TTC549 (cell line): ENCODE measurements at regions not wholly inside any gene's neighbourhood (a gene's known extent, or its start where the extent isn't known, plus 50 kb on each side); places are given as distances from the start of the nearest gene placed in this dataset.

Experiments used
- FAIRE-seq: peaks from 2 replicates; lab custom pipeline; 2012; peaks lifted over from hg19 to GRCh38; lab: Jason Lieb, UNC

DNA sequence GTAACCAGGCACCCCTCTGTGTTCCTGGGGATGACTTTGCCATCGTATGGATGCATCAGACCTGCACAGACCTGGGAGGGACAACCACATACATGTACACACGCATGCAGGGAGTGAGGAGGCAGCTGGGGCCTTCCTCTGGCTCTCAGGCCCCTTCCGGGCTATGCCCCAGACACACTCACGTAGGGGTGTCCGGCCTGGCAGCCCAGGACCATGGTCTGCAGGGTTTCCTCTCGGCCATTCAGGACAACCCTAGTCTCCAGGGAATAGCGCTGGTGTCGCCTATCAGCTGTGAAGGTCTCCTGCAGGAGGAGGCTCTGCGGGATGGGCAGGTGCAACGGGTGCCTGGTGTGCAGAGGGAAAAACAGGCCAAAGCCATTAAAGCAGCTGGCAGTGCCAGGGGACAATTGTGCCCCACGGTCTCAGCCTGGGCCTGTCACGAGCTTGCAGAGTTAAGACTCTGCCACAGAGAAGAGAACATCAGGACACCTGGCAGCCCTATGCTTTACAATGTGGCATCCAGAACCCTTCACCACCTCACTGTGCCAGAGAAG lies 101.4 kb downstream of the RMI2 start:
- no peak for FAIRE-seq

DNA sequence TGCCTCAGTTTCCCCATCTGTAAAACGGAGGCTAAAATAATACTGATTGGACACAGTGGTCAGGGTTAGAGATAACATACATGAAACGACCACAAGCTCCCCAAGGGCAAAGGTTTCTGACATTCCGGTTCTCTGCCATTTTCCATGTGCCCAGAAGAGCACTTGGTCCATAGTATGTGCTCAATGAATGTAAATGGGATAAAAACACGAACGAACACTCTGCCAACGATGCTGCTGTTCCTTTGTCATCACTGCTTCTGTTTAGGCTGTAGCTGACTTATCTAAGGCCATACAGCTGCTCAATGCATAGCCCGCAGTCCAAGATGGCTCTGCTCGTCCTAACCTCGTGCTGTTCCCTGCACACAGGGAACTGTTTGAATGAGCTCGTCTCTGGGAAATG lies 102.0 kb downstream of the RMI2 start:
- FAIRE-seq: no peak

DNA sequence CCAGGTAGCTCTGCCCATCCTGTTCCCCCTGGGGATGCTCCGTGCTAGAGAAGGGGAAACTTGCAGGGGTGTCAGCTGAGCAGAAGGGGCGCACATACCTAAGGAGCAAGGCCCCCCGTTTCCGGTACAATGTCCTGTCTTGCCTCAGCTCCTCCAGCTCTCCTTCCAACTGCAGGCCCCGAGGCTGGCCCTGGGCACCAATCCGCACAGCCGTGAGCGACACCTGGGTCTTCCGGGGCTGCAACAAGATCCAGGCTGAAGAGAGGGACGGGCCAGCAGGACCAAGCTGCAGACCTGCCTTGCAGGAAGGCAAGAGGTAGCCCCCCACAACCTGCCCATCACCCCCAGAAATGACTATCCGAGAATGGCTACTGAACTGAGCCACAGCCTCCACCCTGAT lies 102.6 kb downstream of the RMI2 start:
- no peak for FAIRE-seq

DNA sequence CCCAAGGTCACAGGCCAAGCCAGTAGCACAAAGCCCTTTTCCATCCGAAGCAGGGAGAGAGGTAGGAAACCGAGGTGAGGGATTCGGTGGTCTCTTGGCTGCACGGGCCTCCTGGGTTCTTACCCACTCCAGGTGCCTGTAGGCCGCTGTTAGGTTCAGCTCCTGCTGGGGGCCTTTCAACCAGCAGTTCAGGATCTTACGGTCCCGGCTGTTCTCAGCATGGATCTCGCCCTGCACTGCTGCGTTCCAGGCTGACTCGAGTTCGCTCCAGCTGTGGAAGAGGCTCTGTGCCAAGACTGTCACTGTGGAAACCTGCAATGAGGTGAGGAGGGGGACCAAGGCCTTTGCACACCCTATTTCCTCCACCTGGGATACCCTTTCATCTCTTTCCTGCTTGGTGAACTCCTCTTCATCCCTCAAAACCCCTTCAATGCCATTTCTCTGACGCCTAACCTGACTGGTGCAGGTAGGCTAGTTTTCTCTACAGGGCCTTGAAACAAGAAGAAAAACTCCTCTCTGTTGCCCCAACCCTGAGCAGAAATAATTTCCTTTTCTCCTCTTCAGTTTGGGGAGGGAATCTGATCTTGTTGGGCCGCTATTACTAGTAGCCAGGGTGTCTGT lies 103.6 kb downstream of the RMI2 start:
- no peak for FAIRE-seq

DNA sequence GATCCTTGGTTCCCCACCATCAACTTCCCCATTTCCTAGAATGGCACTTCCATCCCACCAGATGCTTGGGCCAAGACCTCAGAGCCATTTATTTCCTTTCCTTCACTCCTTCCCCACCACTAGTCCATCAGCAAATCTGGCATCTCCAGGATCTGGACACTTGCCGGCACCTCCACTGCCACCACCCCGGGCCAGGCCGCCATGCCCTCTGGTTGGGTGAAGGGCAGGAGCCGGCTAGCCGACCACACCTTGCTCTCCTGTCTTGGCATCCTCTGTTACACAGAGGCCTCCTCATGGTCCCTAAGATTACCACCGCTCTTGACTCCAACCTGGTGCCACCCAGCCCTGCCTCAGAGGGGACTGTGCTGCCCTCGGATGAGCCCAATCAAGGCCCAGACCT lies 104.5 kb downstream of the RMI2 start:
- FAIRE-seq: no peak

DNA sequence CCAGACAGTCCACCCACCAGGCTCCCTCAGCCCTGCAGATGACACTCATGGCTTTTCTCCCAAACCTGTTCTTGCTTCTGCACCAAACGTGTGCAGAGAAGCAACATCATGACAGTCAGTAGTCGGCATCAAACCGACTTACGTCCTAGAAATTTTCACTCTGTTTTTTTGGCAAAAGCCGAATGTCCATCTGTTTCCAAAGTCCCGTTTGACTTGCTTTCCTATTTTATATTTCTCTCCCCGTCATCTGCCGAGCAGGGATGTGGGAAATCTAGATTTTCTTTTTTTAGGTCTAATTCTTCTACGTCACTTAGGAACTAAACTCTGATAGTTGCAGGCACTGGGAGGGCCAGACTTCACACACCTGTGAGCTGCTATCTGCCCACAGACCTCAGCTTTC lies 104.9 kb downstream of the RMI2 start:
- FAIRE-seq: no peak

DNA sequence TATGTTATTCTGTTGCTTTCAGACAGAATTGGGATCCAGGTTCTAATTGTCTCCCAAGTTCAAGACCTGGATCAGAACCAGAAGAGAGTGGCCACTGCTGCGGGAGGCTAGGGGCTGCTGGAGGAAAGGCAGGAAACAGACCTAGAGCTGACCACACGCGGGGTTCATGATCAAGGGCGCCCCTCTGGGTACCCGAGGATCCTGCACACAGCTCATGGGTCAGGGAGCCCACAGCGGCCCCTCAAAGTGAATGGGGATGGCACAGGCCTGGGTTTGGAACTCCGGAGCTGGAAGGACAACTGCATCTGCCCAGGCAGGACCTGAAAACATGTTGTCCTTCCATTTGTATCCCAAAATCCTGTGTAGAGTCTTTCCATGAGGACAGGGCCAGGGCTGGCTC lies 107.0 kb downstream of the RMI2 start:
- no peak for FAIRE-seq

DNA sequence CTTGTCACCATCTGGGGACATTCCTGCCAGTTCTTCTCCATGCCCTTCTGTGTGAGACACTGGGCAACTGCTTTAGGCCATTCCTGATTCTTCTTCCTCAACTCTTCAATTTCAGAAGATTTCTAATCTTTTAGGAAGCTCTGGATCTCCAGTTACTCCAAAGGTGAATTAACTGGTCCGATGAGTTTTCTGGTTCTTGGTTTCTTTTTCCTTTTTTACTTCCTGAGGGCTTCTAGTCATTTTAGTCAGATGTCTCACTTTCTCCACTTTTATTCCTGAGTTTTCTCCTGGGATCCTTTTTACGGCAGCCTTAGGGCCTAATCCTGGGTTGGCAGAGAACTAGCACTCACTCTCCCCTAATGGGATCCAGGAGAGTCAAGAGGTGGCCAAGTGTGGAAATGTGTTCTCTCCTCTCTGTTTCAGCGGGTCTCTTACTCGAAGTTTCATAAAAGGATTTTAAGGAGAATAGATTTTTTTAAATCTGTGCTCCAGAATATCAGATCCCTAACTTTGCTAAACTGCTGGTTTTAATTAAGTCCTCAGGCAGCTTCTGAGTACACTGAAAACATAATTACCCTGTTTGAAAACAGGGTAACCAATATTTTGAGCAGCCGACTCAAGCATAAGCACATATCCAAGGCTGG lies 107.6 kb downstream of the RMI2 start:
- no peak for FAIRE-seq

DNA sequence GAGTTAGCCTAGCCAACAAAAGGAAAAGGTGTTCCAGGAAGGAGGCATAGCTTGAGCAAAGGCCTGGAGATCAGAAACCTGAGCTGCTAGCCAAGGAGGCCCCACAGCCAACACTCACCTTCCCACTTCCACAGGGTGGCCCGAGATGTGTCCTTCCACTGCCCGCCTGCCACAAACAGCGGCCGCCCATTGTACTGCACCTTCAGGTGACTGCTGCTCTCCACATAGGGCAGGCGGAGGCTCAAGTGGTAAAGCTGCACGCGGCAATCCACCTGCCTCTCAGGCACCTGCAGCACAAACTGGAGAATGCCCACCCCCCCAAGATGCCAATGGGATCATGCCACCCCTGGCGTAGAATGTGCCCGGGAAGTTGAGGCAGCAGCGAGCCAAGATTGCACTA lies 111.5 kb downstream of the RMI2 start:
- no peak for FAIRE-seq

DNA sequence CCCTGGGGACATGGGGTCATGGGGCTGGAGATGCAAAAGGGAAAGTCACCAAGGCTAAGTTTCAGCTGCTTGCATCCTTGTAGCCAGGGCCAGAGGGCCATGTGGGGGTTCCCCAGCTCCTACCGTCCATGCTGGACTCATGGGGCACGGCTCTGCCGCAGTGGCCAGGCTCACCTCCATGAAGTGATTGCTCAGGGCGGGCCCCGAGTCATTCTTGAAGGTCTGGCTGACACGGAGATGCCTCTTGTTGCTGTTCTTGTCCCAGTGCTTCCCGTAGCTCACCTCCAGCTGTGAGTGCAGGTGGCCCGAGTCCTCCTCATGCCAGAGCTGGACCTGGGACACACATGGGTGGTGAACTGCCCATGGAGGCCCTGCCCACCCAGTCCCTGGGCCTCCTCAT lies 114.5 kb downstream of the RMI2 start:
- no peak for FAIRE-seq

DNA sequence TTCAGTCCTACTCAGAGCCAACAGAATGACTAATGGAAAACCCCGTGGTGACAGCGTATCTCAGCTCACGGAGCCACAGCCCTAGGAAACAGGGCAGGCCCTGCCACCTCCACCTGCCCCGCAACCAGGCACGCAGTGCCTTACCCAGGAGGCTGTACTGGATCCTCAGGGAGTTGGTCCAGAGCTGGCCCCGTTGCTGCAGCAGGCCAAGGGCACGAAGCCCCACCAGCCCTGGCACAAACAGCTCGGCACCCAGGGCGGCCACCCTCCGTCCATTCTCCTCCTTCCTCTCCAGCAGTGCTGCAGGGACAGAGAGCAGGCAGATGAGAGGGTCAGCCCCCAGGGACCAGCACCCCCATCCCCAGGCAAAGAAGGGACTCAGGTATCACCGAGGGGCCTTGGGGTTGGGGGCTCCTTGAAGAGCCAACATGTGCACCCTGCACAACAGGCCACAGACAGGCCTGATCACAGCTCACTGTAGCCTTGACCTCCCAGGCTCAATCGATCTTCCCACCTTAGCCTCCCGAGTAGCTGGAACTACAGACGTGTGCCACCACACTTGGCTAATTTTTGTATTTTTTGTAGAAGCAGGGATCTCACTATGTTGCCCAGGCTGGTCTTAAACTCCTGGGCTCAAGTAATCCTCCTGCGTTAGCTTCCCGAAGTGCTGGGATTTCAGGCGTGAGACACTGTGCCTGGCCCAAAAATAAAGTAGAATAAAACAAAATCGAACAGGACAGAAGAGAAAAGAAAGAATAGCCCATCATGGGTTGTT lies 115.7 kb downstream of the RMI2 start:
- FAIRE-seq: no peak

DNA sequence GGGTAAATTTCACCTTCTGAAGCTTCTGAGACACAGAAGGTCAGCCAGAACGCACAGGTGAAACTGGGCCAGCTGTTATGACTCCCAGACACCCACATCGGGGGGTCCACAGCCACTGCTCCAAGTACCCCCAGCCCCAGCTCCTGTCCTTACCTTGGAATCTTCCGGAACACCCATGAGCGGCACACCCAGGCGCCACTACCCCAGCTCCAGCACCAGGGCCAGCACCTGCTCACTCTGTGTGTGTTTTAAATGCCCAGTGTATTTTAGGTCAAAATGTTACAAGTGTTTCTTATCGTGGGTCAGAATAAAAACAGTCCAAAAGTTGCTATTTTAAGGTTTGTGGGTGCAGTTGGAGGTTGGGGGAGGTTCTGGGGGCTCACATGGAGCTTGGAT lies 116.3 kb downstream of the RMI2 start:
- no peak for FAIRE-seq

DNA sequence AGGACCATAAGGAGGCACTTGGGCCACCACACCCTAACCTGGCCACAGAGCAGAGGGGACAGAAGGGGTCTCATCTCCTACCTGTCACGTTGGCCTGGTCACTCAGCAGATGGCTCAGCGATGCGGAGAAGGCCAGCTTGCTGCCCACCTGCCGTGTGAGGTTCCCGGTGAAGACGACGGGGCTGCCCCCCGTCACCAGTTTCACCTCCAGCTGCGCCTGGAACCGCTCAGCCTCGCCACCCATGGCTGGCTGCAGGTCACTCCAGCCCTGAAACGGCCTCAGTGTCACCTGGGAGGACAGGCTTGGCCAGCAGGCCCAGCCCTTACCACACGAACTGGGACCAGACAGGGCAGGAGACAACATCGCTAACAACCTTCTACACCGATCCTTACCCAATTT lies 116.8 kb downstream of the RMI2 start:
- FAIRE-seq: no peak

DNA sequence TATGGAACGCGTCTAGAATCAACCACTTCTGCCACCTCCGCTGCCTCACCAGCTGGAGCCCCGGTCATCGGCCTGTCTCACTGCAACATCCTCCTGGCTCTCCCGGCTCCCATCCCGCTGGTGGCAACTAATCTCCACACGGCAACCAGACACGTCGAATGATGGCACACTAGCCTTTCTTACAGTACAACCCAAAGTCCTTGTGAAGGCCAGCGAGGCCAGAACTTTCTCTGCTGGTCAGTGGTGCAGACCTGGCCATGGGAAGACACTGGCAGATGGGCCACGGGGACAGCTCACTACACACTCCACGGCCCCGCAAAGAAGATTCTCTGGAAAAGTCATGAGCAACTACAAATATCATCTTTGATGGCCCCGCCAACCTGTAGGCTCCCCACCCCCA lies 117.6 kb downstream of the RMI2 start:
- FAIRE-seq: no peak

DNA sequence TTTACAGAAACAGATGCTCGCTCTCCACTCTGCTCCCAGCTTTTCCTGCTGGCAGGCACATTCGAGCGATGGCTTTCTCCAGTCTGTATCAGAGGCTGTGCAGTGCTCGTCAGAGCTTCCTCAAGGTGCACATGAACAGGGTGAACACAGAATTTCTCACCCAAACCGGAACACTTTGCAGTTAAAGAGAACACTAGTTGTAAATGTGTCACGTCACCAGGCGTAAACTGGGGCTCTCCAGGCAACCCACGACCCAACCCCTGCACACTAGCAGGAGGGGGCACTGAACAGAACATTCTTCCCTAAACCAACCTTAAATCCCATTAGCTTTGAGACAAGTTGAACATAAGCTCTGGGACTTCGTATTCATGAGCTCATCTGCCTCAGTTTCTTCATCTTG lies 119.0 kb downstream of the RMI2 start:
- no peak for FAIRE-seq

DNA sequence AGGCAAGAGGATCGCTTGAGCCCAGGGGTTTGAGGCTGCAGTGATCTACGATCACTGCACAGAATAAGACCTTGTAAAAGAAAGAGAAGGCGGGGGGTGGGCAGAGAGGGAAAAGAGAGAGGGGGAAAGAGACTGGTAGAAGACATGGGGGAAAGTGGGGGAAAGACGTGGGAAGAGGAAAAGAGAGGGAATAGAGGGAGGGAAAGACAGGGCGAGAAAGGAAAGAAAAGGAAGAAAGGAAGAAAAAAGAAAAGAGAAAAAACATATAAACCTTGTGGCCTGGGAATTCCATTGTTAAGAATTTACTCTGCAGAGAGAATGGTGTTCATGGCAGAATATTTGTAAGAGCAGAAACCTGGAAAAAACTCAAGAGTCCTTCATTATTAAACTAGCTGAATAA lies 120.4 kb downstream of the RMI2 start:
- no peak for FAIRE-seq

DNA sequence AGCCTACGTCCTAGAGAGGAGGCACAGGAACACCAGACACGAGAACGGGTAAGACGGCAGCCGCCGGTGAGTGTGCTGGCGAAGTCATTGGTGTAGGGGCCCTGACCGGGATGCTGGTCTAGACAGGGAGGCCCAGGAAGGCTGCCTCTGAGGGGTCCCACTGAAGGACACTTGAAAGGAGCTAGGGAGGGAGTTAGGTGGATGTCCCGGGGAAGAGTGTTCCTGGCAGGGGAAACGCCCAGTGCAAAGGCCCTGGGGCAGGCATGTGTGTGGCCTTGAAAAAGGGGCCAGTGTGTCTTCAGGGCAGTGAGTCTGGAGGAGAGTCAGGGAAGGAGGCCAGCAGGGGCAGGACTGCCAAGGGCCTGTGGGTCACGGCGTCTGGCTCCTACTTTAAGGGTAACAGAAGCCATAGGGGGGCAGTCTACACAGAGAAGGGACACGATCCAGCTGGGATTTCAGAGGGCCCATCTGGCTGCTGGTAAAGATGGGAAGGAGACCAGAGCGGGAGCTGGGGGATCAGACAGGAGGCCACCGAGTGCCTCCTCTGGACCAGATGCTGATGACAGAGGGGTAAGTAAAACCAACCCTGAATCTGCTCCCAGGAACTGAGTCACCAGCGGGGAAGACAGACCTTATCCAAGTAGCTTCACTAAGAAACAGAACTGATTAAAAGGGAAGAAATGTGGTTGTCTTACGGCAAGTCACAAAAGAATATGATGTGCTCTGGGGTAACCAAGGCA lies 115.9 kb downstream of the LITAF start:
- no peak for FAIRE-seq

DNA sequence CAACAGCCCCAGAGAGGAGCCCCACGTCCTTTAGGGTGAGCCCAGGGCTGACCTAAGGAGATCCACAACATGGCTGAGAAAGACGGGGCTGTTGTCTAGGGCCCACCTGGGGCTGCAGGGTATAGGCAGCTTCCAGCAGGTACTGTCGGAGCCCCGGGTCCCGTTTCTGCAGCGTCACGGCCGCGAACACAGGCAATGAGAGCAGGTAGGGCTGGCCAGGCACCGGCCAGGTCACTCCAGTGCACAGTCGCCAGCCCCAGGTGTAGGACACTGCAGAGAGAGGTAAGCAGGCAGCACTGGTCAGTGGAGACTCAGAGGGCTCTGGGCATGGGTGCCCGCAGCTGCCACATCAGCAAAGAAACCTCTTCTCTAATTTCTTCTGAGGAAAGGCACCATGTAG lies 115.2 kb downstream of the LITAF start:
- no peak for FAIRE-seq

DNA sequence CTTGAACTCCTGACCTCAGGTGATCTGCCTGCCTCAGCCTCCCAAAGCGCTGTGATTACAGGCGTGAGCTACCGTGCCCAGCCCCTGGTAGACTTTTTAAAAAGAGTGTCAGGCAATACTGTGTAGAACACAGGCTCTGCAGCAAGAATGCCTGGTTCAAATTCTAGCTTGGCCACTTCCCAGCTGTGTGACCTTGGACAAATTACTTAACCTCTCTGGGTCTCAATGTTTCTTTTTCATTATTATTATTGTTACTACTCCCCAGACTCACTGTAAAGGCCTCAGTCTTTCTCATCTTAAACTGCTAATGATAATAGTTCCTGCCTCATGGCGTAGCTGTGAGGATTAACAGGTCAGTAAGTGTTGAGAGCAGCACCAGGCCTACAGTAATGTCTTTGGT lies 114.3 kb downstream of the LITAF start:
- no peak for FAIRE-seq

DNA sequence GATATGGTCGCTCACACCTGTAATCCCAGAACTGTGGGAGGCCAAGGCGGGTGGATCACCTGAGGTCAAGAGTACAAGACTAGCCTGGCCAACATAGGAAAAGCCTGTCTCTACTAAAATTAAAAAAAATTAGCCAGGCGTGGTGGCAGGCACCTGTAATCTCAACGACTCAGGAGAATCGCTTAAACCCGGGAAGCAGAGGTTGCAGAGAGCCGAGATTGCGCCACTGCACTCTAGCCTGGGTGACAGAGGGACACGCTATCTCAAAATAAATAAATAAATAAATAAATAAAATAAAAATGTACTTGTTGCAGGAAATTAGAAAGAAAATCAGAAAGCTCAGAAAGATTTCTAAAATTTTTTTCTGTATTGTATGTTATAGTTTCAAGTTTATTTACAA lies 113.9 kb downstream of the LITAF start:
- FAIRE-seq: no peak

DNA sequence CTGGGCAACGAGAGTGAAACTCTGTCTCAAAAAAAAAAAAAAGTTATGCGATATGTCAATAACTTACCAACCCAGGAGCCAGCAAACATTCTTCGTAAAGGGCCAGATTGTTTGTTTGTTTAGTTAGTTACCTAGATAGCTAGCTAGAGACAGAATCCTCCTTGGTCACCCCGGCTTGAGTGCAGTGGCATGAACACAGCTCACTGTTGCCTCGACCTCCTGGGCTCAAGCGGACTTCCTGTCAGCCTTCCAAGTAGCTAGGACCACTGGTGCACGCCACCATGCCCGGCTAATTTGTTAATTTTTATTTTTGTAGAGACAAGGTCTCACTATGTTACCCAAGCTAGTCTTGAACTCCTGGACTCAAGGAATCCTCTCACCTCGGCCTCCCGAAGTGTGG lies 113.0 kb downstream of the LITAF start:
- FAIRE-seq: no peak

DNA sequence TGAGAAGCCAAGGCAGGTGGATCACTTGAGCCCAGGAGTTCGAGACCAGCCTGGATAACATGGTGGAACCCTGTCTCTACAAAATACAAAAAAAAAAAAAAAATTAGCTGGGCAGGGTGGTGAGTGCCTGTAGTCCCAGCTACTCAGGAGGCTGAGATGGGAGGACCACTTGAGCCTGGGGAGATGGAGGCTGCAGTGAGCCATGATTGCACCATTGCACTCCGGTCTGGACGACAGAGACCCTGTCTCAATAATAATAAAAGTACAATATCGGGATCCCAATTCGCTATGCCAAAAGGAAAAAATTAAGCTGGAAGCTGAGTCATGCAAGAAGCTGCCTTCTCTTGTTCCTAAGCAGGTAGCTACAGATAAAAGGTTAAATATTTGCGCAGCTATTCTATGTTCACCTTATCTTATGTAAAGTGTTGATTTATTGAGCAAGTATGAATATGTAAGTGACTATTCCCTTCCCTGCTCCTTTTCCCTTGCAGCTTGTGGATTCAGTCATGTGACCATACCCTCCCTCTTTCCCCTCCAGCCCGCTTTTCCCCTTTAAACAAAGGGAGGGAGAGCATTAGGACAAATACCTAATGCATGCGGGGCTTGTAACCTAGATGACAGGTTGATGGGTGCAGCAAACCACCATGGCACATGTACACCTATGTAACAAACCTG lies 112.0 kb downstream of the LITAF start:
- FAIRE-seq: no peak
